Stomach smooth muscle (tissue), 2 donors: ENCODE measurements at regions not wholly inside any gene's neighbourhood (a gene's known extent, or its start where the extent isn't known, plus 50 kb on each side); places are given as distances from the start of the nearest gene placed in this dataset.

ENCODE experiments used
- H3K27ac ChIP-seq: one replicate; pipeline ENCODE4 v1.7.0; 2013; ENCODE audit warnings: mild to moderate bottlenecking, low read length, inconsistent platforms
- H3K27me3 ChIP-seq, 2 donors: one replicate each; pipeline ENCODE4 v1.7.0; 2013; ENCODE audit warnings: low read length in 2 of 2; ENCODE audit not compliant: insufficient read depth in 2 of 2, control insufficient read depth in 1 of 2
- H3K36me3 ChIP-seq, 2 donors: one replicate each; pipeline ENCODE4 v1.7.0; 2013; ENCODE audit warnings: low read length in 2 of 2; ENCODE audit not compliant: control insufficient read depth in 2 of 2, insufficient read depth in 2 of 2
- H3K4me1 ChIP-seq: one replicate; pipeline ENCODE4 v1.7.0; 2013; ENCODE audit warnings: low read length; ENCODE audit not compliant: control insufficient read depth, insufficient read depth
- H3K4me3 ChIP-seq, 2 donors: one replicate each; pipeline ENCODE4 v1.7.0; 2013; ENCODE audit warnings: low read length in 2 of 2
- H3K9ac ChIP-seq, 2 donors: one replicate each; pipeline ENCODE4 v1.7.0; 2013; ENCODE audit warnings: low read length in 2 of 2, mild to moderate bottlenecking in 1 of 2
- H3K9me3 ChIP-seq, 2 donors: one replicate each; pipeline ENCODE4 v1.7.0; 2013; ENCODE audit warnings: low read length in 2 of 2; ENCODE audit not compliant: control insufficient read depth in 2 of 2
- donor health status: healthy.
- donor health status: Pancreatic carcinoma.

- Histone ChIP-seq H3K27me3 (no peaks in the 10 kb centered on the region), H3K27ac (peak overlapping the region; percentile 96), H3K9ac (no peak overlapping the region), H3K4me3 (peak overlapping the region in 1 of 2 donors; percentile 15), H3K36me3 (no peaks in the 10 kb centered on the region), H3K4me1 (peaks cover 30% of the 10 kb centered on the region), H3K9me3 (no peaks in the 10 kb centered on the region)
Measured at GRCh38 chr10:30782537-30783461, 153.2 kb upstream of the LYZL2 start.

- Histone ChIP-seq H3K4me3 (no peak overlapping the region), H3K27ac (peak overlapping the region; percentile 96), H3K9me3 (no peaks in the 10 kb centered on the region), H3K9ac (no peak overlapping the region), H3K4me1 (peaks cover 30% of the 10 kb centered on the region), H3K27me3 (no peaks in the 10 kb centered on the region), H3K36me3 (no peaks in the 10 kb centered on the region)
Measured at GRCh38 chr10:30782157-30782536, 152.6 kb upstream of the LYZL2 start.

- Histone ChIP-seq H3K27ac (no peak overlapping the region), H3K36me3 (no peaks in the 10 kb centered on the region), H3K27me3 (no peaks in the 10 kb centered on the region), H3K9ac (no peak overlapping the region), H3K9me3 (no peaks in the 10 kb centered on the region), H3K4me3 (no peak overlapping the region), H3K4me1 (peaks cover 30% of the 10 kb centered on the region)
Measured at GRCh38 chr10:30781670-30782121, 152.1 kb upstream of the LYZL2 start.

- Histone ChIP-seq H3K4me3 (no peak overlapping the region), H3K9ac (no peak overlapping the region), H3K27me3 (no peaks in the 10 kb centered on the region), H3K9me3 (no peaks in the 10 kb centered on the region), H3K4me1 (peaks cover 17% of the 10 kb centered on the region), H3K36me3 (no peaks in the 10 kb centered on the region), H3K27ac (no peak overlapping the region)
Measured at GRCh38 chr10:30778769-30779168, 149.2 kb upstream of the LYZL2 start.

- Histone ChIP-seq H3K27ac (no peak overlapping the region), H3K9me3 (peaks cover 3 to 8% of the 10 kb centered on the region in 2 donors), H3K9ac (no peak overlapping the region), H3K36me3 (no peaks in the 10 kb centered on the region), H3K4me3 (no peak overlapping the region), H3K4me1 (peaks cover 2% of the 10 kb centered on the region), H3K27me3 (no peaks in the 10 kb centered on the region)
Measured at GRCh38 chr10:30775779-30776591, 146.4 kb upstream of the LYZL2 start.

- Histone ChIP-seq H3K27ac (no peak overlapping the region), H3K4me3 (no peak overlapping the region), H3K9me3 (peaks cover 10 to 11% of the 10 kb centered on the region in 2 donors), H3K4me1 (peaks cover 2% of the 10 kb centered on the region), H3K36me3 (no peaks in the 10 kb centered on the region), H3K27me3 (no peaks in the 10 kb centered on the region), H3K9ac (no peak overlapping the region)
Measured at GRCh38 chr10:30774261-30774660, 144.7 kb upstream of the LYZL2 start.

- Histone ChIP-seq H3K9me3 (peaks cover 10 to 11% of the 10 kb centered on the region in 2 donors), H3K27ac (no peak overlapping the region), H3K4me3 (no peak overlapping the region), H3K9ac (no peak overlapping the region), H3K36me3 (no peaks in the 10 kb centered on the region), H3K27me3 (no peaks in the 10 kb centered on the region), H3K4me1 (peaks cover 2% of the 10 kb centered on the region)
Measured at GRCh38 chr10:30773501-30773900, 143.9 kb upstream of the LYZL2 start.

- peaks cover 2% of the 10 kb centered on the region for H3K4me1 ChIP-seq
- peaks cover 10 to 11% of the 10 kb centered on the region in 2 donors for H3K9me3 ChIP-seq
- no peaks in the 10 kb centered on the region for H3K36me3 ChIP-seq
- no peak overlapping the region for H3K27ac ChIP-seq
- H3K9ac ChIP-seq, result no peak overlapping the region
- no peaks in the 10 kb centered on the region for H3K27me3 ChIP-seq
- no peak overlapping the region for H3K4me3 ChIP-seq
Measured at GRCh38 chr10:30770816-30771215, 141.3 kb upstream of the LYZL2 start.

- H3K27me3 ChIP-seq, result no peaks in the 10 kb centered on the region
- no peak overlapping the region for H3K9ac ChIP-seq
- H3K4me3 ChIP-seq, result no peak overlapping the region
- H3K9me3 ChIP-seq, result peaks cover 10 to 11% of the 10 kb centered on the region in 2 donors
- no peak overlapping the region for H3K27ac ChIP-seq
- H3K4me1 ChIP-seq, result peaks cover 3% of the 10 kb centered on the region
- H3K36me3 ChIP-seq, result no peaks in the 10 kb centered on the region
Measured at GRCh38 chr10:30770229-30770628, 140.7 kb upstream of the LYZL2 start.

- peaks cover 10 to 11% of the 10 kb centered on the region in 2 donors for H3K9me3 ChIP-seq
Measured at GRCh38 chr10:30769361-30769760, 139.8 kb upstream of the LYZL2 start.

More at GRCh38 chr10:30769361-30769760, 139.8 kb upstream of the LYZL2 start:
- Histone ChIP-seq H3K27ac (no peak overlapping the region), H3K36me3 (no peaks in the 10 kb centered on the region), H3K4me1 (peaks cover 9% of the 10 kb centered on the region), H3K4me3 (no peak overlapping the region), H3K27me3 (no peaks in the 10 kb centered on the region), H3K9ac (no peak overlapping the region)
